ENCODE measurements at regions not wholly inside any gene's neighbourhood (a gene's known extent, or its start where the extent isn't known, plus 50 kb on each side); places are given as distances from the start of the nearest gene placed in this dataset.
"Not testable (repeated sequence)": the region's sequence is repeated elsewhere in the genome, so short reads cannot be mapped to it uniquely, and the experiment has no call there.

DNA sequence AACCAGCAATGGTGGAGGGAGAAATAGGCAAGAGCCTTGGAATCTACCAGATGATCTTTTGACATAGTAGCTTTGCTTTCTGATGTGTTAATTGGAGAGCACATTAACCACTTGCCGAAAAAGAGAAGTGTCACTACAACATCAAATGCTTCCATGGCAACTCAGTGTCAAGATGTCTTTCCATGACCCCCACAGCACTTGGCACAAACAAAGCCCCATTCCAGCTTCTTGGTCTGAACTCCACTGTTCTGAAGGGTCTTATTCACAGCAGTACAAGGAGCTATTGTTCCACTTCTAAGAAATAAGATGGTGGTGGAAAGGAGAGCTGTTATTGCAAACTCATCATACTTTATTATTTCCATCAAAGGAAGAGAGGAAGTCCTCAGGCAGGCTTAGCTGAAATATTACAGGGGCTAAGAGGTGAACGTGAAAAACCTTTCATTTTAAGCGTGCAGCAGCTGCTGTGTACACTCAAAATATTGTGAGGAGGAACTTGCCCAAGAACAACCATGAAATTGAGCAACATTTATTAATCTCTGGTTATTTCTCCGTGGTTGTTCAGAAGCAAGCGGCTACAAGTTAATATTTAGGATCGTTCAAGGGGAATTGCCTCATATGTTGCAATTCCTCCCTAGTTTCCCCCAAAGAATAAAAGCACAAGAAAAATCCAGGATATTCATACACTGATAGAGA is 354.8 kb upstream of the CELF2 start:
- DNase-seq: no peak

DNA sequence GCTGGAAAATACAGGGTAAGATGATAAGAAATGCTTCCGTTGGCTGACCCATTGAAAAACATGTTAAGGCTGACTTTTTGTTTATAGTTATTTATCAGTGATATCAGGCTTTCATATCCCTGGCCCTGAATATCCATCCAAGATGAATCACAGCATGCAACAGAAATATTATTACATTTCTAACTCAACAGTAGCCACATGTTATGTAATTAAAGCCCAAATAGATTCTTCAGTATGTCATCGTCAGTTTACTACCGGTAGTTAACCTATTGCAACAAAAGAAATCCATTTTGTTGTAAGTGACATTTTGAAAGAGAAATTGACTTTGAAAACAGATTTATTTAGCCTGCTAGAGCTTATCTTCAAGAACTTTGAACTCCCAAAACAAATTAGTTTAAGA is 354.1 kb upstream of the CELF2 start:
- DNase-seq: no peak

DNA sequence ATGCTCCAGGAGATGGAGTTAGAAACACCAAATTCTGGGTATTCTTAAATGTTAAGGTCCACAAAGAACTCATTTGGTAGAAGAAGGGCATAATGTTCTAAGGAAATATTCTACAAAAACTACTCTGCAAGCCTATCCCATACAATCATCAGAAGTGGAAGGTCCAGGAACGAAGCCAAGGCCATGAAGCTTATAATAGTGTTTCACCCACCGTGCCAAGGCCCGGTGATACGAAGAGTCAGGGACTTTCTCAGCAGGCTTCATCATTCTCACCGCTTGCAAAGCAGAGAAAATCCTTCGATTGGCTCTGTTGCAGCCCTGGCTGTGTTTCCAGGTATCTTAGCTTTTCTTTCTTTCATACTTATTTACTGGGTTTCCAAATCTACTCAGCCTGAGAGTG is 351.9 kb upstream of the CELF2 start:
- no peak for DNase-seq

DNA sequence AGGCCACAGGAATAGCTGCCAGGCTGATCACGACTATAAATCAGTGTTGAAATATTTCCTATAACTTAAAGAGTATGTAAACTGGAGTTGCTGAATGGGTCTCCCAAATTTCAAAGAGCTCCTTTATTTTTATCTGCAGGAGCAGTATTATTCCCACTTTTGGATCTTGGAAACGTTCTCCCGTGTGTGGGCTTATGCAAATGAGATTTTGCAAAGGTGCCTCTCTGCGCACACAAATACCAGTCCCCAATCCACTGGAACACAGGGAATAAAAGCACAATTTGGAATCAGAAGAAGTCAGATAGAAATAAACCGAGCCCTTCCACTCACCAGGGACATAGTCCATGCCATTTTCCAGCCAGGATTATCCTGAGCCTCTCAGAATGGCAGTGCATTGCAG is 350.2 kb upstream of the CELF2 start:
- DNase-seq: no peak

DNA sequence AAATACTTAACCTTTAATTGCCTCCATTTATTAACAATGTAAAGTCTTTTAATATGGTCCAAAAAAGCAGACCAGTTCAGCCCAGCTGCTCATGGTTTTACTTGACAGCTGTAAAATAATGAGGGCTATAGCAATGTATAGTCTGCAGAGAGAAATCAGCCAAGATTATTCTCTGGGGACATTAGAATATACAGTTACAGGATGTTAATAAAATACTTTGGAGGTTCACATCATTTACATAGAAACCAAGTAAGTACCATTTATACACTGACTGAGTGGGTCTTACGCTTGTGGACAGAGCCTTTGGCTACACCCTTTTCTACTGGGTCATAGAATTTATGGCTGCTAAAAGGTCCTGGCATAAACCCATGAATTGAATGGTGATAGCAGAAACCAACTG is 340.7 kb upstream of the CELF2 start:
- DNase-seq: no peak

DNA sequence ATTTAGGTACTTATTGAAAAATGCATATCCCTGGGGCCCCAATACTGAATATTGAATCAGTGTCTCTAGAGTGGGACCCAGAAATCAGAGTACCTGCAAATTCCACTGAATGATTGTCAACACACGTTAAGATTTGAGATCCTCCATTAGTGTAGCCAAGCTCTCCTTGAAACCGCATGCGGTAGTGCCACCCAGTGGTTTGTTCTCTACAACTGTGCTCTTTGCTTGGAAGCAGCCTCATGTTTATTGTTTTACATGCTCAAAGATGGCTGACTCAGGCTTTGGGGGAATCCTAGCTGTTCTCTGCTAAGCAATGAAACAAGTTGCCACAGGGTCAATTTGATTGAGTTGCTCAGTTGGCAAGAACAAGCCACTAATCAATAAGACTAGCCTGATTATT is 340.2 kb upstream of the CELF2 start:
- DNase-seq: no peak

DNA sequence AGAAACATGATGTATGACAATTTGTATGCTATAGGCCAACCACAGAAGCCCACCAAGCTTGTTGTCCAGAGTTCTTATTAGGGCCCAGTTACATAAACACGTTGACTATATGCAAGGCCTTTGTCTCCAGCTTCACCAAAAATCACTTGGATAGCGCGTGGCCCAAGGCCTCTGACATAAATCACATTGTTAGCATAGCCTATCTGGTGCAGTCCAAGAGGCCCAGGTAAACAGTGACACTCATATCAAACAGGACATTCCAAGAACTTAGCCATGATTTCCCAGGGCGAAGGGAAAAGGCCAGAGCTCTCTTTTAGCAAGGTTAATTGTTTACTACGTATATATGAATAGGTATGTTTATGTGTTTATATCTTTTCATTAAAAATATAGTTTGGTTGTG is 337.2 kb upstream of the CELF2 start:
- DNase-seq: no peak

DNA sequence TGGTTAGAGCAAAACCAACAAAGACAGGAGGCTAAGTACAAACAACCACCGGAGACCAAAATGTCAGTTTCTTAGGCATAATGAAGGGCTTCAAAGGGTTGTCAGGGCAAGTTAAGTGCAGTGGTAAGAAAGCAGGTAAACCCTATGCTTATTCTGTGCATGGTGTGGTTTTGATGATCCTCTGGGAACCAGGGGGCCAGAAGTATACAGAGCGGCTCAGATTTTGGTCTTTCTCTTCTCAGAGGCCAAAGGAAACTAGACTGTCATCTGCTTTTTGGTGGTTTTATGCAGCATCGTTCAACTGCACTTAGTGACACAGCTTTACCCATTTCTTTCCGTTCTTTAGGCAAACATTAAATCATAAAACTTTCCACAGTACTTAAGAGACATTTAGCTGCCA is 332.7 kb upstream of the CELF2 start:
- no peak for DNase-seq

DNA sequence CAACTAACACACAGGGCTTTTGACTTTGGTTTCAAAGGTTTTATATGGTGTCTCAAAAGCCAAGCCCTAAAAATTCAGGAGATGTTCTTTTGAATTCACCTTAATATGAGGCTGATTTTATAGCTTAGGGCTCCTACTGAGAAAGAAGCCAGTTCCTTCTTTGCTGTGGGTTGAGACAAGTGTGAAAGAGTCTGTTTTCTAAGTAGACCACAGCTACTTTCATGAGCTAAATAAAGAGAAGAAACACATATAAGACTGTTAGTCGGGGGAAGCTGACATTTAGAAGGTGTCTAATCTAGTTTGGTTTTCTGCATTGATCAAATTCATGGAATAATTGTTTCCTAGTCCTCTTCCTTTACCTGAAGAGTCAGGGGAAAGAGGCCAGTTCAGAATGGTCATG is 332.1 kb upstream of the CELF2 start:
- no peak for DNase-seq

DNA sequence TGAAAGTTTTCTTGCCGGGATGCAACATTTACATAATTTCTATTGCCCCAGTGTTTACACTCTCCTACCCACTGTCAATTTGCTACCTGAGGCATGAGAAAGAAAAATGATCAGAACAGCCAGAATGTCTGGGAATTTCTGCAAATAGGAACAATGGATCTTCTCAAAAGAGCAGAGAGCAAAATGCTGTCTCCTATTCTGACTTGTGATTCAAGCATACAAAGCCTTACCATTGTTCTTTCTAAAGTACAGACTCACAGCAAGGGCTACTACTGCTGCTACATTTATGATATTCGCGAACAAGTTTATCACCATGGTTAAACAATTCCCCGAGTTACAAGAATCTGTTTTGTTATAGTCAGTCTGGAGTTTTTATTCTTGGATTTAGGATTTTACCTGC is 329.9 kb upstream of the CELF2 start:
- DNase-seq: no peak

DNA sequence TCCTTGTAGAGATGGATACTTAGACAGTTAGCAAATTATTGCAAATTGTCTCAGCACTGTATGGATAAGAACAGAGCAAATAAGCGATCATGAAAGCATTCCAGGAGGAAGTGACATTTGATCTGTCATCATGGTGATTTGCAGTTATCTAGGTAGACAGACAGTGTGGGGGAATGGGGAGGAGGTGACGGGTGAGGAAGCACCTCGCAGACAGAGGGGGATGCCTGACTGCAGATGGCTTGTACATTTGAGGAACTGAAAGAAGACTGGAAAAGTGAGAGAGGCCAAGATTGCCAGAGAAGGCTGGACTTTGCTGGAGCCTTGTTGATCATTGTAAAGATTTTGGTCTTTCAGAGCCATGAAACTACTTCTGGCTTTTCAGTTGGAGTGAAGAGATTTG is 318.2 kb upstream of the CELF2 start:
- DNase-seq: no peak

DNA sequence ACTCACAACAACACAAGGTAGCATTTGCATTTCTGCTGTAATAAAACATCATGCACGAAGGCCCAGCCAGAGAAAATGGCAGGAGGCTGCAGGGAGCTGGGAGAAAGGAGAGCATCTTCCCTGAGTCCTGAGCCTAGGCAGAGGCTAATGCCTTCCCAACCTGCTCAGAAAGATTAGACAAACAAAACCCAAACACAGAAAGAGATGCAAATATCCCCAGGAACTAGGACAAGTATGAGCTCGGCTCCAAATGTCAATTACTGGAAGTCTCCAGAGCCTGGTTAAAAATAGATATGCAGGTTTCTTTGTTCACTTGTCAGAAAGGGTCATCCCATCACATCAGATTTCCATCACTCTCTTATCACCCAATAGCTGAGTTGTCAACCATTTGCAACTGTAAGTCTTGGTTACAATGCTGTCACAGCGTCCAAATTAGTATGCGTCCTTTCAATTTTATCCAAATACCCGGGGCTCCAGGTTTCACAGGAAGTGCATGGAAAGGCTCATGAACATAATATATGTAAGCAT is 316.5 kb upstream of the CELF2 start:
- DNase-seq: no peak

DNA sequence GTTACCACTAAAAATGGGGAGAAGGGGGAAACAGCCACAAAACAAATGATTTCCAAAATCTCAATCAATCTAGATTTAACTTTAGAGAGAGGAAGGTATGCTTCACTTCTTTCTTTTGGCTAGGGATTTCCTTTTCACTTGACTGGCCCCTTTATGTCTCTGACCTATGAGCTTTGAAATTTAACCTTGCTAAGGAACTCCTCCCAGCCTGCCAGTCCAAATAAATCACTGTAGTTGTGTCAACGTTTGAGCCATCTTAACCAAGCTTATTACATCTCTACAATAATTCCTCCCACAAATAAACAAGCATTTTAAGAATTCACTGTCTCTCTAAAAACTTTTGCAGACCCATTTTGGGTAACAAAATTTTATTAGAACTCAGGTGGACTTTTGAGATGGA is 315.5 kb upstream of the CELF2 start:
- DNase-seq: no peak

DNA sequence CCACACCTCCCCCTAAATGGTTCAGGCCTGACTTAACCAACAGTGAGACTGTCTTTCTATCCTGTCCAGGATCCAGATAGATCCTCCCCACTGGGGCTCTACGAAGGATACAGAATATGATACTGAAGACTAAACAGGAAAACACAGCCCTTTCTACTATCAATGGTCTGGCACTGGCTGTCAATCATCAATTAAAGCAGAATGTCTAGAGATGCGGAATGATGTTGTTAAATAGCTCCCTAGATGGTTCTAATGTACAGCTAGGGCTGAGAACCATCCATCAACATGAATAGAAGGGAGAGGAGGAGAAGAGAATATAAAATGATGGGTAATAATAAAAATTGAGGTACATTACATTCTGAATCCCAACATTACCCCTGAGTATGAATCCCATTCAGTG is 314.3 kb upstream of the CELF2 start:
- no peak for DNase-seq

DNA sequence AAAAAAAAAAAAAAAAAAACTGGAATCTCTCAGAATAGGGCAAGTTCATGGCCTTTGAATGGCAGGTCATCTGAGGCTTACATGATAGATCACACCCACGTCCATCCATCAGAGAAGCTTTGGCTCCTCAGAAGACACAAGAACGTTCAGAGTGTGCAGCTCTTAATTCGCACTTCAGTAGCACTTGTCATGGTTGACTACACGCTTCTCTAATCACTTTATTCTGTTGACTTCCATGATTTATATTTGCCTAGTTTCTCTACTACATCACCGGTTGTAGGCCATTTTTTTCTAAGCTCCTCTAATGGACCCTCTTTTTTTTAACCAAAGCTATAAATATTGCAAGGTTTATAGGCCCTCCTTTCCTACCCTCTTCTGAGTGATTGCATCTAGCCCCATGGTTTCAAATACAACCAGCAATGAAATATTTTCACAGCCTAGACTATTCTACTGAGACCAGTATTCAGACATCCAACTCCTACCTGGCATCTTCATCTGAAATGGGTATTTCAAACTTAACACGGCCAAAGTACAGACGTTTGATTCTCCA is 305.4 kb upstream of the CELF2 start:
- no peak for DNase-seq

DNA sequence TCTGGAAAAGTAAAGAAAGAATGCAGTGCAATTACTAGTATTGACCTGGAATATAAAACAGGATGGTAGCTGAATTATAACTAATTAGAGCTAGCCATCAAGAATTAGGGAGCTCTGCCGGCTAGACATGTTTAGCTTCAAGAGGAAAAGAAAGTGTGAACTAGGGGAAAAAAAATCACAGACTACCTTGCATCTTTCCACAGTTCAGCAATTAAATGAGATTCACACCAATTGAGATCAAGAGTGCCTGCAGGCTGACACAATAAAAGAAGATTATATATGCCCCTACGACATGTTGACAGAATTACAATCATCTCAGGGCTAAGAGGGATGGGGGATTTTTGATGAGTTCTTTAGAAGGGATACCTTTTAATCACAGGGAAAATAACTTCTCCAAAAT is 303.3 kb upstream of the CELF2 start:
- no peak for DNase-seq

DNA sequence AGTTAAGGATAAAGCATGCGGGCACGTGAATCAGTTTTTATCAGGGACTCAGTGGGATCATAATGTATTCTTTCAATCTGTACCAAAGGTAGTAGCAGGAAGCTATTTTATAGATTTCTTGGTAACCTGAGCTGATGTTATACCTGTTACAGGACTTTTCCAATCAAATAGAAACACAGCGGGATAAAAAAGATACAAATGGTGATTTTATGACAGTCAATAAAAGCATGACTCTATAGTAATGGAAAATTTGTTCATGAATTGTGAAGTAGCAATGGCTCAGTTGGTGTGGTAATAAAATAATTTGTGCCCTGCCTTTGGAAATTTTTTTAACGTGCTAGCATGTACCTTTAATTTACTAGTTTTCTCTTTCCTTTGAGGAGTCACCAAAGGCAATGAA is 300.7 kb upstream of the CELF2 start:
- no peak for DNase-seq

DNA sequence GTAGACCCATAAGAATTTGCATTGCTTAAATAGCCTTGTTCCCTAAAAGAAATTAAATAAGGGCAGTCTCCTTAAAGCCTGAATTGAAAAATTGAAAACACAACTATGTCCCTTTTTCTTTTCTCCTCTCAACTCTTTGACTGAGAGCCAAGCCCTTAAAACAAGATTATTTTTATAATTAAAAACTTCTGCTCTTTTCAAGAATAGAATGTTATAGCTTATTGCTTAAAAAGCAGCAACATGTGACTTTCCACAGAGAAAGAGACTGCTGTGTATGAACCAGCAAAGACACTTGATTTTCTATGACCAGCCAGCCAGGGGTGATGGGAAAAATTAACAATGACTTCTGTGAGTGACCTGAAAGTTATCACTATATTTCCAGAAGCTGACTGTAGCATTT is 295.2 kb upstream of the CELF2 start:
- DNase-seq: no peak

DNA sequence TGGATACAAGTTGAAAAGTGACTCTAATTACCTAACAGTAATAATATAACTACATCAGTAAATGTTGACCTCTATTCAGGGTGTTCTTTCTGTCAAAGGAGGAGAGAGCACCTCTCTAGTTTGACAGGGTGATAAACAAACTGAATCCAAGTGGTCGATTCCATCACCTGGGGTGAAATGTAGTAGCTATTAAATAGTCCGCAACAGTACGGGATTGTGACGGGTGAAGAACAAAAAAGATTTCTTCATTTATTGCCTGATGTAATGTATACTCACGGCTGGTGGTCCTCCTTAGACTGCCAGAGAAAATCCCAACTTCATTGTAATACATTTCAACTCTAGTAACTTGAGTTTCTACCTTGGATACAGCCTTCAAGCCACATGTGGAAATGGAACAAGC is 292.5 kb upstream of the CELF2 start:
- DNase-seq: no peak

DNA sequence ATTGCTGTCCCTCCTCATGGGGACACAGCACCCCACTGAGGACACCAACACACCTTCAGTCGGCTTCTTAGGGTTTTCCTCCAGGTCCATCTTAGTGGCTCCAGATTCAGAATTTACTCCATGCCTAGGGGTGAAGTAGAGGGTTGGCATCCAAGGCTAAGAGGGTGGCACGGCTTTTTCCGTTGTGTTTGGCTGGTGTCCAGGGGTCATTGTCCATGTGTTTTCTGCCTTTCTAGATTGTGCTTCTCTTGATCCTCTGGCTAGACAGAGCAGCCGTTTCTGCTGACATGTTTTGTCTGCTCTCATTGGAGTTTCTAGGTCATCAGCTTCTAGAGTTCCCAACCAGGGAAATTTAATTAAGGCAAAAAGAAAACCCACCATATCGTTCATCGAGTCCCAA is 291.6 kb upstream of the CELF2 start:
- no peak for DNase-seq

DNA sequence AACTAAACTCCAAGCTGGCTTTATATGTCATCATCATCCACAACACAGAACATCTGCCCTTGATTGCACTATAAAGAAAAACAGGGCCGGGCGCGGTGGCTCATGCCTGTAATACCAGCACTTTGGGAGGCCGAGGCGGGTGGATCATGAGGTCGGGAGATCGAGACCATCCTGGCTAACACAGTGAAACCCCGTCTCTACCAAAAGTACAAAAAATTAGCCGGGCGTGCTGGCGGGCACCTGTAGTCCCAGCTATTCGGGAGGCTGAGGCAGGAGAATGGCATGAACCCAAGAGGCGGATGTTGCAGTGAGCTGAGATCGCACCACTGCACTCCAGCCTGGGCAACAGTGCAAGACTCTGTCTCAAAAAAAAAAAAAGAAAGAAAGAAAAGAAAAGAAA is 290.3 kb upstream of the CELF2 start:
- DNase-seq: not testable (repeated sequence)

DNA sequence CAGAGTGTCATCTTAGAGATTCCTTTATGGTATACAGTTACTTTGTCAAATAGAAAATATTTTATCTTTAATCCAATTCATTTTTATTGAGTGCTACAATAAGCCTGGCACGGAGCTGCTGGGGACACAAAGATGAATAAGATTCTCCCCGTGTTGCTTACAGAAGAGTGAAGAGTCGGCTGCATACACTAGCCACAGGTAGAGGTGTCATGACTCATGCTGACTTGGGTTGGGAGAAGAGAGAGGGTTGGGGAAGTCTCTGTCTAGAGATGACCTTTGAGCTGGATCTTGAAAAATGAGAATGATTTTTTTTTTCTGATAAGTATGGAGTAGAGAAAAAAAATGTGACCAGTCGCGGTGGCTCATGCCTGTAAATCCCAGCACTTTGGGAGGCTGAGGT is 289.9 kb upstream of the CELF2 start:
- no peak for DNase-seq

DNA sequence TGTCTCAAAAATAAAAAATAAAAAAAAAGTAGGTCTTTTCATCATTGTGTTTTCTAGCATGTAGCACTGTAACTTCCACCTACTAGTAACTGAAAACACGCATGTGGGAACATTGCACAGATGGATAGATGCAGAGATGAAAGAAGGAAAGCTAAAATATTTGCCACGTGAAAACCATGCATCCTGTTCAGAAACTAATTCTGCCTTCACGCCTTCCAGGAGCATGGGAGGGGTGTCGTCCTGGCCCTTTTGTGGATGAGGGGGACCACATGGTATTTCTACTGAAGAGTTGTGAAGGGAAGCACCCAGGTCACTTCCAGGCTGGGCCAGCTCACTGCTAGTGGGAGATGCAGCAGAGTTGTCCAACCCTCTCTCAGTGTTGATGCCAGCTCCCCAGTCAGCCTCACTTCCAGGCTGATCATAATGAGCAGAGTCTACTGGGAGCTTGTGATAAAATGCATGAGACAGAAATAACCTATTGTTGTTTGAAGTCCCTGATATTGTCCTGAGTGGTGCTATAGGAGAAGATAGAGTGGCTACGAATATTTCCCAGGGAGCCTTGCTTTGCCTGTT is 287.1 kb upstream of the CELF2 start:
- no peak for DNase-seq

DNA sequence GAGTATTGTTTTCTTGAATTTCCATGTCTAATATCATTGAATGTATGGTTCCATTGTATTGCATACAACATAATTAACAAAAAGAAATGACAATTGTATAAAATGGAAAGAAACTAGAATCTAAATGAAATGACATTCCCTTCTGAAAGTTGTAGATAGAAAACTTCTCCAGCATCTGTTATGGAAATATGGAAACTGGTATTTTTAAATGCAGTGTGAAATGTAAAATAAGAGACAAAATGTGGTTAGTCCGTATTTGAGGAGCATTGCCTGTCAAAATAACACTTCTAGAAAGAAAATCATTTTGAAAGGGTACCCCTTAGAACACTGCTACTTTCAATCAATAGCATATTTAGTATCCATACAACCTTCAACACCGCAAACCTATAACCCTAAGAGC is 286.3 kb upstream of the CELF2 start:
- no peak for DNase-seq
